Suprapubic skin (tissue), 4 donors: ENCODE measurements at regions not wholly inside any gene's neighbourhood (a gene's known extent, or its start where the extent isn't known, plus 50 kb on each side); places are given as distances from the start of the nearest gene placed in this dataset.

Experiments used
- DNase-seq, 2 donors: peaks; one replicate each; pipeline ENCODE4 v3.0.0-alpha.2; 2019; ENCODE audit warnings: low spot score in 2 of 2
- H3K27ac ChIP-seq: fragments of 200-600 bp; sonication (generic); one replicate; pipeline ENCODE4 v1.5.1; 2019
- H3K27me3 ChIP-seq: fragments of 200-600 bp; sonication (generic); one replicate; pipeline ENCODE4 v1.5.1; 2019
- H3K36me3 ChIP-seq: fragments of 200-600 bp; sonication (generic); one replicate; pipeline ENCODE4 v1.5.1; 2019
- H3K4me1 ChIP-seq: fragments of 200-600 bp; sonication (generic); one replicate; pipeline ENCODE4 v1.5.1; 2019
- H3K4me3 ChIP-seq: fragments of 200-600 bp; sonication (generic); one replicate; pipeline ENCODE4 v1.5.1; 2019; ENCODE audit warnings: mild to moderate bottlenecking
- H3K9me3 ChIP-seq: fragments of 200-600 bp; sonication (generic); one replicate; pipeline ENCODE4 v1.5.1; 2019
- CTCF ChIP-seq, 2 donors: fragments of 200-600 bp in 1 of 2; fragments of 450-650 bp in 1 of 2; sonication (generic) in 1 of 2; IDR thresholded peaks; one replicate each; pipeline ENCODE4 v1.5.1; 2016 to 2019; ENCODE audit warnings: antibody characterized with exemption in 2 of 2, mild to moderate bottlenecking in 1 of 2, moderate library complexity in 1 of 2
- EP300 ChIP-seq: sonication (generic); formaldehyde crosslinking; IDR thresholded peaks from one replicate; pipeline ENCODE4 v1.6.1; 2017; ENCODE audit warnings: antibody characterized with exemption
- POLR2A ChIP-seq, 2 donors: fragments of 450-650 bp; IDR thresholded peaks; one replicate each; pipeline ENCODE4 v1.6.1; 2017; ENCODE audit warnings: antibody characterized with exemption in 2 of 2, mild to moderate bottlenecking in 2 of 2, moderate library complexity in 2 of 2
- POLR2AphosphoS5 ChIP-seq, 3 donors: sonication (generic); formaldehyde crosslinking; IDR thresholded peaks; one replicate each; pipeline ENCODE4 v1.6.1; 2017; ENCODE audit warnings: antibody characterized with exemption in 3 of 3
- WGBS: methylation state at CpG from one replicate; pipeline ENCODE4 v1.1.5; 2018; 5-methylcytosine and 5-hydroxymethylcytosine counted together

GRCh38 chr22:47450876-47451475 is 688.5 kb downstream of the TBC1D22A start:
- no peaks in the 10 kb centered on the region for H3K4me1 ChIP-seq
- no peaks in the 10 kb centered on the region for H3K36me3 ChIP-seq
- H3K27ac ChIP-seq: no peak overlapping the region
- peaks cover under 1% of the 10 kb centered on the region for H3K9me3 ChIP-seq
- no peak for DNase-seq
- peaks cover 24% of the 10 kb centered on the region for H3K27me3 ChIP-seq
- 75% methylated on average over 9 of the region's 9 CpGs for WGBS
- TF ChIP-seq POLR2A (IDR thresholded peaks at IDR 0.05): no peak
- no peak for TF ChIP-seq POLR2AphosphoS5 (IDR thresholded peaks at IDR 0.05)
- no peak for TF ChIP-seq EP300
- TF ChIP-seq CTCF (IDR thresholded peaks at IDR 0.05): no peak
- H3K4me3 ChIP-seq: no peak overlapping the region

GRCh38 chr22:47449508-47450270 is 687.2 kb downstream of the TBC1D22A start:
- H3K4me1 ChIP-seq: no peaks in the 10 kb centered on the region
- no peak overlapping the region for H3K27ac ChIP-seq
- DNase-seq: no peak
- H3K4me3 ChIP-seq: no peak overlapping the region
- TF ChIP-seq CTCF (IDR thresholded peaks at IDR 0.05) (no peak), POLR2AphosphoS5 (IDR thresholded peaks at IDR 0.05) (no peak), EP300 (no peak), POLR2A (IDR thresholded peaks at IDR 0.05) (no peak)
- H3K36me3 ChIP-seq: no peaks in the 10 kb centered on the region
- H3K27me3 ChIP-seq: peaks cover 24% of the 10 kb centered on the region
- 72% methylated on average over 12 of the region's 12 CpGs for WGBS
- no peaks in the 10 kb centered on the region for H3K9me3 ChIP-seq

GRCh38 chr22:47448231-47449223 is 686.1 kb downstream of the TBC1D22A start:
- H3K4me3 ChIP-seq: no peak overlapping the region
- H3K36me3 ChIP-seq: no peaks in the 10 kb centered on the region
- no peak for TF ChIP-seq POLR2A (IDR thresholded peaks at IDR 0.05)
- TF ChIP-seq CTCF (IDR thresholded peaks at IDR 0.05): no peak
- no peak for TF ChIP-seq POLR2AphosphoS5 (IDR thresholded peaks at IDR 0.05)
- no peak for TF ChIP-seq EP300
- no peak for DNase-seq
- no peaks in the 10 kb centered on the region for H3K9me3 ChIP-seq
- no peaks in the 10 kb centered on the region for H3K4me1 ChIP-seq
- H3K27ac ChIP-seq: no peak overlapping the region
- H3K27me3 ChIP-seq: peaks cover 24% of the 10 kb centered on the region
- 84% methylated on average over 10 of the region's 19 CpGs for WGBS

- Histone ChIP-seq H3K4me1 (no peaks in the 10 kb centered on the region), H3K4me3 (no peak overlapping the region), H3K27me3 (peaks cover 24% of the 10 kb centered on the region), H3K27ac (no peak overlapping the region), H3K36me3 (no peaks in the 10 kb centered on the region), H3K9me3 (no peaks in the 10 kb centered on the region)
- TF ChIP-seq POLR2A (IDR thresholded peaks at IDR 0.05) (no peak), CTCF (IDR thresholded peaks at IDR 0.05) (no peak), EP300 (no peak), POLR2AphosphoS5 (IDR thresholded peaks at IDR 0.05) (no peak)
- 91% methylated on average over 28 of the region's 28 CpGs for WGBS
- no peak for DNase-seq
These were observed 684.7 kb downstream of the TBC1D22A start for GRCh38 chr22:47446821-47447810.
